ENCODE measurements at regions not wholly inside any gene's neighbourhood (a gene's known extent, or its start where the extent isn't known, plus 50 kb on each side); places are given as distances from the start of the nearest gene placed in this dataset.

GRCh38 chrX:120001787-120002186, 58.2 kb upstream of the NKAP start:
- no peak for DNase-seq (ENCODE audit: low spot score in 2 of 2)
- TF ChIP-seq, protein P1, sequence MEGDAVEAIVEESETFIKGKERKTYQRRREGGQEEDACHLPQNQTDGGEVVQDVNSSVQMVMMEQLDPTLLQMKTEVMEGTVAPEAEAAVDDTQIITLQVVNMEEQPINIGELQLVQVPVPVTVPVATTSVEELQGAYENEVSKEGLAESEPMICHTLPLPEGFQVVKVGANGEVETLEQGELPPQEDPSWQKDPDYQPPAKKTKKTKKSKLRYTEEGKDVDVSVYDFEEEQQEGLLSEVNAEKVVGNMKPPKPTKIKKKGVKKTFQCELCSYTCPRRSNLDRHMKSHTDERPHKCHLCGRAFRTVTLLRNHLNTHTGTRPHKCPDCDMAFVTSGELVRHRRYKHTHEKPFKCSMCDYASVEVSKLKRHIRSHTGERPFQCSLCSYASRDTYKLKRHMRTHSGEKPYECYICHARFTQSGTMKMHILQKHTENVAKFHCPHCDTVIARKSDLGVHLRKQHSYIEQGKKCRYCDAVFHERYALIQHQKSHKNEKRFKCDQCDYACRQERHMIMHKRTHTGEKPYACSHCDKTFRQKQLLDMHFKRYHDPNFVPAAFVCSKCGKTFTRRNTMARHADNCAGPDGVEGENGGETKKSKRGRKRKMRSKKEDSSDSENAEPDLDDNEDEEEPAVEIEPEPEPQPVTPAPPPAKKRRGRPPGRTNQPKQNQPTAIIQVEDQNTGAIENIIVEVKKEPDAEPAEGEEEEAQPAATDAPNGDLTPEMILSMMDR (IDR thresholded peaks at IDR 0.05): no peak
- TF ChIP-seq EP300 (IDR thresholded peaks at IDR 0.05) (no peak), POLR2AphosphoS5 (IDR thresholded peaks at IDR 0.05) (no peak), POLR2A (IDR thresholded peaks at IDR 0.05) (no peak)
- Histone ChIP-seq H3K27me3 (peaks cover 52% of the 10 kb centered on the region), H3K36me3 (no peaks in the 10 kb centered on the region), H3K4me1 (peaks cover 17% of the 10 kb centered on the region), H3K27ac (no peak overlapping the region), H3K9me3 (no peaks in the 10 kb centered on the region), H3K4me3 (no peak overlapping the region)
- 78% methylated on average over 6 of the region's 6 CpGs for WGBS

DNA sequence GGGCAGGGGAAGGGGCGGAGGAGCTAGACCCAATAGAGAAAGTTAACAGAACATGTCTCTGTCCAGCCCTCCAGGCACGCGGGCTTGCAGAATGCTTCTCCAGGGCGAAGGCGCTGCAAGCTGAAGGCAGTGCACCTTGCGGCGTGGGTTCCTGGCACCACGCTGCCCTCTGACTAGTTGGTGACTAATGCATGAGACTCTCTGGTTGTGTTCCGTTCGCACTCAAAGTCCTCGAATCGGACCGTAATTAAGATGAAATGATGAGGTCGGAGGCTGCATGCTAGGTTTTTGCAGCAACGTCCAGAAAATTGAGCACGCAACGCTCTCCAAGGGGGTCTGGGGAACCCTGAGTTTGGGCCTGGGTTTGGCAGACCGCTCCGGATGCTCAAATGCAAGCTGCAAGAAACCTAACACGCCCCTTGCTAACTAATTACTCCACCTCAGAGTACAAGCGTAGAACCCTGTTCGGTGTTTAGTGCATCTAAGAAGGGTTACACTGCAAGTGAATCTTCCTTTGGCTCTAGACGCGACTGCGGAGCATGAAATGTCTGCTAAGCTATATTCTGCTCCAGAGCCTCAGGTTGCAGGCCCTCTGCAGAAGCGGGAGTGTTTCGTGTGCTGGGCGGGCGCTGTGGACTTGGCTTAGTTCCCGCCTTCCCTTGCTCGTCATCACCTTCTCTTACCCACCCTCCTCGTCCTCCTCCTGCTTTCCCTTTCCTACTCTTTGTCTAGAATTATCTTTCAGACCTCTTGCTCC, 57.1 kb upstream of the NKAP start:
- no peaks in the 10 kb centered on the region for H3K36me3 ChIP-seq
- peak overlapping the region; percentile 5 for H3K4me3 ChIP-seq
- no peak for TF ChIP-seq EP300 (IDR thresholded peaks at IDR 0.05)
- TF ChIP-seq POLR2AphosphoS5 (IDR thresholded peaks at IDR 0.05): no peak
- H3K9me3 ChIP-seq: no peaks in the 10 kb centered on the region
- H3K27me3 ChIP-seq: peaks cover 64% of the 10 kb centered on the region
- H3K27ac ChIP-seq: no peak overlapping the region
- no peak for DNase-seq (ENCODE audit: low spot score in 2 of 2)
- H3K4me1 ChIP-seq: peaks cover 17% of the 10 kb centered on the region
- WGBS: 49% methylated on average over 32 of the region's 32 CpGs

DNA sequence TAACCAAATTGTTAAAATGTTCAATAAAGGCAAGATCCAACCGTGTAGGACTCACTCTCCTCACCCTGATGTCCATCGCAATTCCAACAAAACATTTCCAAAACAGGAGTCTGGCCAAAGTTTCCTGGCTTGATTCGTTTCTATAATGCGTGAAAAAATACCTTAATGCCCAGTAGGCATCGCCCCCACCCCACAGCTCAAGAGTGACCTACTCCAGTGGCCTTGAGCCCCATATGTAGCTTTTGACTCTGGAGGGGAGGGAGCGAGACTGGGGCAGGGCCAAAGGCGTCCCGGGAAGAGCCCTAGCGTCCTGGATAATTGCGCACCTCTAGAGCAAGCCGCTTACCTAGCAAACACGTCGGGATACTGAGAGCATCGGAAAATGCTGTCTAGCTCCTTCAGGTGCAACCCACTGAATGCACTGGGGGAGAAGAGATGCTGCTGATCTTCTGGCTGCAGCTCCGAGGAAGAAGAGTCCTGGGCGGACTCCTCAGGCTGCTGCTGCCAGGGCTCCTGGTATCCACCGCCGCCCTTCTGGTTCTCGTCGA, 55.6 kb upstream of the NKAP start:
- Histone ChIP-seq H3K27me3 (peaks cover 79% of the 10 kb centered on the region), H3K4me3 (no peak overlapping the region), H3K9me3 (no peaks in the 10 kb centered on the region), H3K36me3 (no peaks in the 10 kb centered on the region), H3K27ac (no peak overlapping the region), H3K4me1 (peaks cover 17% of the 10 kb centered on the region)
- no peak for TF ChIP-seq EP300 (IDR thresholded peaks at IDR 0.05)
- TF ChIP-seq, protein P1 (IDR thresholded peaks at IDR 0.05): no peak
- no peak for TF ChIP-seq POLR2AphosphoS5 (IDR thresholded peaks at IDR 0.05)
- no peak for TF ChIP-seq POLR2A (IDR thresholded peaks at IDR 0.05)
- WGBS: 25% methylated on average over 20 of the region's 20 CpGs
- DNase-seq (ENCODE audit: low spot score in 2 of 2): no peak

GRCh38 chrX:119997570-119997969, 54.0 kb upstream of the NKAP start:
- WGBS: 41% methylated on average over 4 of the region's 4 CpGs
- peaks cover 94% of the 10 kb centered on the region for H3K27me3 ChIP-seq

DNA sequence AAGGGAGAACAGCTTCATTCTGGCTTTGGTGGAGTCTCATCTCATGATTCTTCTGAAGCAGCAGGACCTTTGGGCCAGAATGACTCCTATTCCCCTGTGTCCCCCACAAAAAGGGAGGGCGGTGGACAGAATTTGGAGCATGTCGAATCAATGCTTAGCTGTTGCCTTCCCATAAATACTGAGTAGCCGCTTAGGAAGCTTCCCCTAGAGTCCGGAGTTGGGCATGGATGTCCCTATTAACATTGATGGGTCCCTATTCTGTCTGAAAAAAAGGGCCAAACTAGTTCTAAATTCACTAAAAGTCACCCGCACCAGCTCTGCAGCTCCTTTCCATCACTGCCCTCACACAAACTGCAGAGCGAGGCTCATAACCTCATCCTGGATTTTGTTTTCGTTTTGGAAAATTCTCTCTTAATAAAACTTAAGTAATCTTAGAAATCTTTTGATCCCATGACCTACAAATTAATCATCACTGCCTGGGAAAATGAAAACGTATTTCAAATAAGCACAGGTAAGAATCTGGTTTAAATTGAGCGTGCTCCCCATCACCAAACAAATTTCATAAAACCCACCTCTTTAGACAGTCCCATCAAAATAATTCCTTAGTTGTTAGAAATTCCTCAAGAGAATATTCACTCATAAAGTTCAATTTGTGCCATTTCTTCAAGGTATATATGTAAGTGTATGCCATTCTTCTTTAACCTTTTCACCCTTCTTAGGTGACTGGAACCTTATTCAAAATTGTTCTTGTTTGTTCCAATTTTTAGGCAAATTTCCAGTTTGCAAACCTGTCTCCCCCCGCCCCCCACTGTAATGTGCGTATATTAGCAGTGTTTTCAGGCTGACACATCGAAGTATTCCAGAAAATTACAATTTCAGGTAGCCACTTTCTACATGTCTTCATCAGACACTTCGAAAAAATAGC, 53.3 kb upstream of the NKAP start:
- H3K36me3 ChIP-seq: no peaks in the 10 kb centered on the region
- DNase-seq (ENCODE audit: low spot score in 2 of 2): no peak
- no peak overlapping the region for H3K27ac ChIP-seq
- no peak overlapping the region for H3K4me3 ChIP-seq
- TF ChIP-seq POLR2A (IDR thresholded peaks at IDR 0.05): no peak
- no peaks in the 10 kb centered on the region for H3K9me3 ChIP-seq
- peaks cover 99% of the 10 kb centered on the region for H3K27me3 ChIP-seq
- 42% methylated on average over 13 of the region's 13 CpGs for WGBS
- peaks cover 17% of the 10 kb centered on the region for H3K4me1 ChIP-seq

More at GRCh38 chrX:119997570-119997969, 54.0 kb upstream of the NKAP start:
- Histone ChIP-seq H3K4me3 (no peak overlapping the region), H3K9me3 (no peaks in the 10 kb centered on the region), H3K36me3 (no peaks in the 10 kb centered on the region), H3K27ac (no peak overlapping the region), H3K4me1 (peaks cover 17% of the 10 kb centered on the region)
- TF ChIP-seq POLR2A (IDR thresholded peaks at IDR 0.05) (no peak), POLR2AphosphoS5 (IDR thresholded peaks at IDR 0.05) (no peak), EP300 (IDR thresholded peaks at IDR 0.05) (no peak)
- TF ChIP-seq, protein P1 (IDR thresholded peaks at IDR 0.05): no peak
- DNase-seq (ENCODE audit: low spot score in 2 of 2): no peak

DNA sequence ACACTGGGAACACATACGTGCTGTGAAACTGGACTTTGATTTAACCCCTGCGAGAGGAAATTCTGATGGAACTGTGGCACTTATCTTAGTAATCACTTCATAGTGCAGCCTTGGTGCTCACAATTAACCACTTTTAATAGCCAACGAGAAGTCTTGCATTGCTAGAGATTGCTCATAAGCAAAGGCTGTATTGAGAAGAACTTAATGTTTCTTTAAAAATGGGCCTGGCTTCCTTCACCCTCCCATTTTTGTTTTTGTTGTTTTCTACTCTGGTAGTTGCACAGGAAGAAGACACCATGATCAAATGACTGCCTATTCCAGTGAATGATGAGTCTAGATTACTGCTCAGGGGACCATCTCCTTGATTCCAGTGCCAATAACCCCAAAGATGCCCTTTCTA, 52.5 kb upstream of the NKAP start:
- no peak overlapping the region for H3K27ac ChIP-seq
- no peak for TF ChIP-seq EP300 (IDR thresholded peaks at IDR 0.05)
- TF ChIP-seq POLR2AphosphoS5 (IDR thresholded peaks at IDR 0.05): no peak
- TF ChIP-seq, protein P1 (IDR thresholded peaks at IDR 0.05): no peak
- no peak for TF ChIP-seq POLR2A (IDR thresholded peaks at IDR 0.05)
- H3K4me1 ChIP-seq: peaks cover 20% of the 10 kb centered on the region
- H3K36me3 ChIP-seq: no peaks in the 10 kb centered on the region
- DNase-seq (ENCODE audit: low spot score in 2 of 2): no peak
- WGBS: 57% methylated on average over 3 of the region's 3 CpGs
- no peaks in the 10 kb centered on the region for H3K9me3 ChIP-seq
- peaks cover 99% of the 10 kb centered on the region for H3K27me3 ChIP-seq
- H3K4me3 ChIP-seq: no peak overlapping the region

Data from suprapubic skin (tissue), 4 donors.